ENCODE measurements at regions not wholly inside any gene's neighbourhood (a gene's known extent, or its start where the extent isn't known, plus 50 kb on each side); places are given as distances from the start of the nearest gene placed in this dataset.

GRCh38 chr6:2432292-2432691, 186.9 kb upstream of the GMDS start:
- TF ChIP-seq, protein P1, sequence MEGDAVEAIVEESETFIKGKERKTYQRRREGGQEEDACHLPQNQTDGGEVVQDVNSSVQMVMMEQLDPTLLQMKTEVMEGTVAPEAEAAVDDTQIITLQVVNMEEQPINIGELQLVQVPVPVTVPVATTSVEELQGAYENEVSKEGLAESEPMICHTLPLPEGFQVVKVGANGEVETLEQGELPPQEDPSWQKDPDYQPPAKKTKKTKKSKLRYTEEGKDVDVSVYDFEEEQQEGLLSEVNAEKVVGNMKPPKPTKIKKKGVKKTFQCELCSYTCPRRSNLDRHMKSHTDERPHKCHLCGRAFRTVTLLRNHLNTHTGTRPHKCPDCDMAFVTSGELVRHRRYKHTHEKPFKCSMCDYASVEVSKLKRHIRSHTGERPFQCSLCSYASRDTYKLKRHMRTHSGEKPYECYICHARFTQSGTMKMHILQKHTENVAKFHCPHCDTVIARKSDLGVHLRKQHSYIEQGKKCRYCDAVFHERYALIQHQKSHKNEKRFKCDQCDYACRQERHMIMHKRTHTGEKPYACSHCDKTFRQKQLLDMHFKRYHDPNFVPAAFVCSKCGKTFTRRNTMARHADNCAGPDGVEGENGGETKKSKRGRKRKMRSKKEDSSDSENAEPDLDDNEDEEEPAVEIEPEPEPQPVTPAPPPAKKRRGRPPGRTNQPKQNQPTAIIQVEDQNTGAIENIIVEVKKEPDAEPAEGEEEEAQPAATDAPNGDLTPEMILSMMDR (IDR thresholded peaks at IDR 0.05 in 8 of 11, conservative IDR thresholded peaks at IDR 0.05 in 3 of 11) = no peak
- TF ChIP-seq POLR2AphosphoS5 (IDR thresholded peaks at IDR 0.05) (no peak), POLR2A (IDR thresholded peaks at IDR 0.05) (no peak)
